22Rv1 (cell line): ENCODE measurements at regions not wholly inside any gene's neighbourhood (a gene's known extent, or its start where the extent isn't known, plus 50 kb on each side); places are given as distances from the start of the nearest gene placed in this dataset.
A peak's percentile ranks its signal among the peaks of the same experiment; 100 is the strongest.

Experiments used
- CTCF ChIP-seq: fragments of 450-650 bp; IDR thresholded peaks from 2 replicates; pipeline ENCODE4 v1.5.1; 2017; ENCODE audit warnings: mild to moderate bottlenecking
- ZFX ChIP-seq: fragments of 450-650 bp; IDR thresholded peaks from 2 replicates; pipeline ENCODE4 v1.6.1; 2017; ENCODE audit warnings: antibody characterized with exemption, borderline replicate concordance

DNA sequence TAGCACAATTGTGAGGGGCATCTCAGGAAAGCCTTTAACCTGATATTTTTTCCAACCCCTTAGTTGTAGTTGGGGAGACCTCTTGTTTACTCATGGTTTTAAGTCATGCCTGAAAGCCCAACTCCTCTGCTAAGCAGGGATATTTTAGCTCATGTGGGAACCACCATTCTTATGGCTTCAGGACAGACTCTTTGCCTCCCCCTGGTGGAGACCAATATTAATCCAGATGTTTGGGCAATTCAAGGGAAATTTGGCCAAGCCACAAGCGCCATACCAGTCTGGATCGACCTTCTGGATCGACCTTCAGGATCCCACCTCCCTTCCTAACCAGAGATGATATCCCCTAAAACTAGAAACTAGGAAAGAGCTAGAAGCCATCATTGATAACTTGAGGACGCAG is 211.2 kb downstream of the C6orf118 start:
- TF ChIP-seq CTCF (peak; percentile 77), ZFX (no peak)
